ENCODE measurements at regions not wholly inside any gene's neighbourhood (a gene's known extent, or its start where the extent isn't known, plus 50 kb on each side); places are given as distances from the start of the nearest gene placed in this dataset.

DNA sequence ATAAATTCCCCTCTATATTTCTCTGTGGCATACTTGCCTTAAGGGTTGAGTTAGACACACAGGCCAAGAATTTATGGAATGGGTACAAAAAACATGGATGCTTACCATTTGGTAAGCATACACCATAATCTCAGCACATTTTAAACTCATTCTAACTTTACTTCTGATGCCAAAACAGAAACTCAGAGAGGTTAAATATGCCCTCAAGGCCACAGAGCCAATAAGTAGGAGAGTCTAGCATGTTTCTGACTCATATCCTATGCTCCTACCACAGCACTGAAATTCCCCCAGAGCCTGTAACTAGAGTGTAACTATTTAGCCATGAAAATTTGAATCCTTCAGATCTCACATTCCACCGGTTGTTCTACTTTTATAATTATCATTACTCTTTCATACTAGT, 559.7 kb downstream of the ACTL7B start:
- TF ChIP-seq, protein P1, sequence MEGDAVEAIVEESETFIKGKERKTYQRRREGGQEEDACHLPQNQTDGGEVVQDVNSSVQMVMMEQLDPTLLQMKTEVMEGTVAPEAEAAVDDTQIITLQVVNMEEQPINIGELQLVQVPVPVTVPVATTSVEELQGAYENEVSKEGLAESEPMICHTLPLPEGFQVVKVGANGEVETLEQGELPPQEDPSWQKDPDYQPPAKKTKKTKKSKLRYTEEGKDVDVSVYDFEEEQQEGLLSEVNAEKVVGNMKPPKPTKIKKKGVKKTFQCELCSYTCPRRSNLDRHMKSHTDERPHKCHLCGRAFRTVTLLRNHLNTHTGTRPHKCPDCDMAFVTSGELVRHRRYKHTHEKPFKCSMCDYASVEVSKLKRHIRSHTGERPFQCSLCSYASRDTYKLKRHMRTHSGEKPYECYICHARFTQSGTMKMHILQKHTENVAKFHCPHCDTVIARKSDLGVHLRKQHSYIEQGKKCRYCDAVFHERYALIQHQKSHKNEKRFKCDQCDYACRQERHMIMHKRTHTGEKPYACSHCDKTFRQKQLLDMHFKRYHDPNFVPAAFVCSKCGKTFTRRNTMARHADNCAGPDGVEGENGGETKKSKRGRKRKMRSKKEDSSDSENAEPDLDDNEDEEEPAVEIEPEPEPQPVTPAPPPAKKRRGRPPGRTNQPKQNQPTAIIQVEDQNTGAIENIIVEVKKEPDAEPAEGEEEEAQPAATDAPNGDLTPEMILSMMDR (conservative IDR thresholded peaks at IDR 0.05), result no peak
- Mint-ChIP-seq H3K27me3 (ENCODE audit: low read depth) (no peaks in the 10 kb centered on the region), H3K27ac (ENCODE audit: unreplicated experiment) (no peak overlapping the region), H3K36me3 (ENCODE audit: low read depth) (no peaks in the 10 kb centered on the region), H3K4me3 (no peak overlapping the region), H3K9me3 (no peaks in the 10 kb centered on the region), H3K4me1 (no peaks in the 10 kb centered on the region)
- DNase-seq (ENCODE audit: low read depth, low spot score), result no peak

DNA sequence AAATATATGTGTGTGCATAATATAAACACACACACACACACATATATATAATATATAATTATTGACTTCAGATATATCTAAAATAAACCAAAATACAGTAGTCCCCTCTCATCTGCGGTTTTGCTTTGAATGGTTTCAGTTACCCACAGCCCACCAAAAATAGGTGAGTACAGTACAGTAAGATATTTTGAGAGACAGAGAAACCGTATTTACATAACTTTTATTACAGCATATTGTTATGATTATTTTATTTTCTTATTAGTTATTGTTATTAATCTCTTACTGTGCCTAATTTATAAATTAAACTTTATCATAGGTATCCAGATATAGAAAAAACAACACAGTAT, 564.2 kb downstream of the ACTL7B start:
- H3K9me3 Mint-ChIP-seq, result peaks cover 3% of the 10 kb centered on the region
- H3K36me3 Mint-ChIP-seq (ENCODE audit: low read depth), result no peaks in the 10 kb centered on the region
- H3K27me3 Mint-ChIP-seq (ENCODE audit: low read depth), result no peaks in the 10 kb centered on the region
- H3K4me1 Mint-ChIP-seq, result no peaks in the 10 kb centered on the region
- TF ChIP-seq, protein P1 (conservative IDR thresholded peaks at IDR 0.05), result no peak
- no peak overlapping the region for H3K4me3 Mint-ChIP-seq
- DNase-seq (ENCODE audit: low read depth, low spot score), result no peak
- H3K27ac Mint-ChIP-seq (ENCODE audit: unreplicated experiment), result no peak overlapping the region

GRCh38 chr9:108290839-108291585, 564.8 kb downstream of the ACTL7B start:
- Mint-ChIP-seq H3K27me3 (ENCODE audit: low read depth) (no peaks in the 10 kb centered on the region), H3K9me3 (peaks cover 3% of the 10 kb centered on the region), H3K36me3 (ENCODE audit: low read depth) (no peaks in the 10 kb centered on the region), H3K4me1 (no peaks in the 10 kb centered on the region), H3K27ac (ENCODE audit: unreplicated experiment) (no peak overlapping the region), H3K4me3 (no peak overlapping the region)
- DNase-seq (ENCODE audit: low read depth, low spot score), result no peak
- TF ChIP-seq, protein P1 (conservative IDR thresholded peaks at IDR 0.05), result no peak

GRCh38 chr9:108286638-108287206, 569.1 kb downstream of the ACTL7B start:
- H3K27ac Mint-ChIP-seq (ENCODE audit: unreplicated experiment), result no peak overlapping the region
- no peaks in the 10 kb centered on the region for H3K27me3 Mint-ChIP-seq (ENCODE audit: low read depth)
- TF ChIP-seq, protein P1 (conservative IDR thresholded peaks at IDR 0.05), result no peak
- no peak overlapping the region for H3K4me3 Mint-ChIP-seq
- peaks cover 3% of the 10 kb centered on the region for H3K9me3 Mint-ChIP-seq
- no peak for DNase-seq (ENCODE audit: low read depth, low spot score)
- H3K36me3 Mint-ChIP-seq (ENCODE audit: low read depth), result no peaks in the 10 kb centered on the region
- H3K4me1 Mint-ChIP-seq, result no peaks in the 10 kb centered on the region

DNA sequence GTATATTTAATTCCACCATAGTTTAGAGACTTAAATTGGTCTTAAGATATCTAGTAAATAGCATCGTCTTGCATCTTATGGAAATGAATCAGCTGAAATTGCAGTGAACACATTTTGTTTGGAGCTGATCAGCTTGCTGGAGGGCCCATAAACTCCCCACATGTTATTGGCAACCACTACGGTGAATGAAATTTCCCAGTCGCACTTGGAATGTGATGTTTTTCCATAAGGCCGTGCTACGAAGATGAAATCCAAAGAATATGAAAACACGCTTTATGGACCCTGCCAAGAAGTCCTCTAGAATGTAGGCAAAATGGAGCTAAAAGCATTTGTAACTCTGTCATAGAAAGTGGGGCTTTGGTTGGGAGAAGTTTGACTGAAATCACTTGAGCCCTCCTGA, 572.1 kb downstream of the ACTL7B start:
- Mint-ChIP-seq H3K36me3 (ENCODE audit: low read depth) (no peaks in the 10 kb centered on the region), H3K27me3 (ENCODE audit: low read depth) (no peaks in the 10 kb centered on the region), H3K27ac (ENCODE audit: unreplicated experiment) (no peak overlapping the region), H3K9me3 (no peaks in the 10 kb centered on the region), H3K4me1 (no peaks in the 10 kb centered on the region), H3K4me3 (no peak overlapping the region)
- TF ChIP-seq, protein P1 (conservative IDR thresholded peaks at IDR 0.05), result no peak
- DNase-seq (ENCODE audit: low read depth, low spot score), result no peak

Data from neural crest cell (in vitro differentiated cells).